Osteoblast (primary cell): ENCODE measurements at regions not wholly inside any gene's neighbourhood (a gene's known extent, or its start where the extent isn't known, plus 50 kb on each side); places are given as distances from the start of the nearest gene placed in this dataset.

Experiments
- DNase-seq: peaks from one replicate; pipeline ENCODE4 v3.0.0; 2011; ENCODE audit warnings: low spot score, mixed read lengths; ENCODE audit not compliant: insufficient read length; ENCODE audit errors: missing footprints
- H2AFZ ChIP-seq: 2 replicates; pipeline ENCODE4 v1.6.0; 2011; ENCODE audit warnings: mild to moderate bottlenecking, low read length
- H3K27ac ChIP-seq: 2 replicates; pipeline ENCODE4 v1.5.1; 2011; ENCODE audit warnings: mild to moderate bottlenecking, low read depth, low read length, moderate library complexity
- H3K27me3 ChIP-seq: 2 replicates; pipeline ENCODE4 v1.6.0; 2012; ENCODE audit warnings: mild to moderate bottlenecking, control low read depth, inconsistent platforms, low read length, moderate library complexity; ENCODE audit not compliant: insufficient read depth
- H3K36me3 ChIP-seq: 2 replicates; pipeline ENCODE4 v1.5.1; 2011; ENCODE audit warnings: mild to moderate bottlenecking, low read length, control low read depth, moderate library complexity; ENCODE audit not compliant: insufficient read depth
- H3K4me1 ChIP-seq: 2 replicates; pipeline ENCODE4 v1.5.1; 2011; ENCODE audit warnings: mild to moderate bottlenecking, low read length, control low read depth, moderate library complexity; ENCODE audit not compliant: insufficient read depth
- H3K4me2 ChIP-seq: 2 replicates; pipeline ENCODE4 v1.6.0; 2011; ENCODE audit warnings: mild to moderate bottlenecking, low read length; ENCODE audit not compliant: insufficient read depth
- H3K4me3 ChIP-seq: fragments of 200-600 bp; sonication (generic); 3 replicates; pipeline ENCODE4 v1.5.1; 2012; ENCODE audit warnings: mild to moderate bottlenecking, low read length, inconsistent platforms; ENCODE audit not compliant: insufficient read depth
- H3K79me2 ChIP-seq: 2 replicates; pipeline ENCODE4 v1.6.0; 2012; ENCODE audit warnings: mild to moderate bottlenecking, low read length, control low read depth, inconsistent platforms; ENCODE audit not compliant: insufficient read depth
- H3K9me3 ChIP-seq: 2 replicates; pipeline ENCODE4 v1.5.1; 2011; ENCODE audit warnings: low read depth, low read length, control low read depth
- H4K20me1 ChIP-seq: 2 replicates; pipeline ENCODE4 v1.6.0; 2012; ENCODE audit warnings: mild to moderate bottlenecking, low read length, control low read depth; ENCODE audit not compliant: insufficient read depth
- TF ChIP-seq, protein P1 (sequence below): IDR thresholded peaks from 2 replicates; pipeline ENCODE4 v1.5.1; 2011; ENCODE audit warnings: mild to moderate bottlenecking, low read depth, low read length, moderate library complexity; ENCODE audit errors: extremely low read depth

DNA sequence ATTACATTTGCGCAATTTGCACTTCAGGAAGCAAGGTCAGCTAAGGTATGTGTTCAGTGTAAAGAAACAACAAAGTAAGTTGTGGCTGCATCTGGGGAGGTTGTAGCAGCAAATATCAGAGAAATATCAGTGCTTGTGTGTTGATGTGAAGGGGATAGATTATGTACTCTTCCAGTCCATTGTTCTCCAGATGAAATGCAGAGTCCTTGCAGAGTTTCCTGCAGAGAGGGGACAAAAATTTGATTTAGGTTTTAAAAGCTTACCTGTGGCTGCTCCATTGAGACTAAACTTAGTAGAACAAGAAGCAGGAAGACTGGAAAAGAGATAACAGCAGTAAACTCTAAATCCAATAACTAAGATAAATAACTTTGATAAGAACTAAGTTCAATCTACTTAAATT, 952.2 kb downstream of the CDH18 start:
- Histone ChIP-seq H3K4me1 (no peaks in the 10 kb centered on the region), H3K27ac (no peak overlapping the region), H3K9me3 (no peaks in the 10 kb centered on the region), H3K4me3 (no peak overlapping the region), H3K27me3 (no peaks in the 10 kb centered on the region), H3K79me2 (no peaks in the 10 kb centered on the region), H2AFZ (no peak overlapping the region), H4K20me1 (no peaks in the 10 kb centered on the region), H3K4me2 (no peak overlapping the region), H3K36me3 (no peaks in the 10 kb centered on the region)
- TF ChIP-seq, protein P1, sequence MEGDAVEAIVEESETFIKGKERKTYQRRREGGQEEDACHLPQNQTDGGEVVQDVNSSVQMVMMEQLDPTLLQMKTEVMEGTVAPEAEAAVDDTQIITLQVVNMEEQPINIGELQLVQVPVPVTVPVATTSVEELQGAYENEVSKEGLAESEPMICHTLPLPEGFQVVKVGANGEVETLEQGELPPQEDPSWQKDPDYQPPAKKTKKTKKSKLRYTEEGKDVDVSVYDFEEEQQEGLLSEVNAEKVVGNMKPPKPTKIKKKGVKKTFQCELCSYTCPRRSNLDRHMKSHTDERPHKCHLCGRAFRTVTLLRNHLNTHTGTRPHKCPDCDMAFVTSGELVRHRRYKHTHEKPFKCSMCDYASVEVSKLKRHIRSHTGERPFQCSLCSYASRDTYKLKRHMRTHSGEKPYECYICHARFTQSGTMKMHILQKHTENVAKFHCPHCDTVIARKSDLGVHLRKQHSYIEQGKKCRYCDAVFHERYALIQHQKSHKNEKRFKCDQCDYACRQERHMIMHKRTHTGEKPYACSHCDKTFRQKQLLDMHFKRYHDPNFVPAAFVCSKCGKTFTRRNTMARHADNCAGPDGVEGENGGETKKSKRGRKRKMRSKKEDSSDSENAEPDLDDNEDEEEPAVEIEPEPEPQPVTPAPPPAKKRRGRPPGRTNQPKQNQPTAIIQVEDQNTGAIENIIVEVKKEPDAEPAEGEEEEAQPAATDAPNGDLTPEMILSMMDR: no peak
- DNase-seq: no peak

DNA sequence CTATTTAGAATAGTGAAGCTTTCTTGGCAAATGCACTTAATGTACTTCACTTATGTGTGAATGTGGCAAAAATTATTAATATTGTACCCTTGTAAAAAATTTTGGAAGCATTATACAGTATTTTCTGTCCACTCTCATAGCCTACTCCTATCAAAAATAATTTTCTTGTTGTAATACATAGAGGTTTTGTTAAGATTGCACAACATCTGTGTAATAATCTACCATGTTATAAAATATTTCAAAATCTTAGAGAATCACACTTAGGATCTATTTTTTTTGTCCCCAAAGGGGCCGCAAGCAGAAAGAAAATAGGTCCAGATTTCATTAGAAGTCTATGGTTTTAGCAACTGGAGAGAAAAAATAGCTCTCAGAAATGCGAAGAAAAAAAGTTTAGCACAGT, 945.9 kb downstream of the CDH18 start:
- Histone ChIP-seq H3K4me2 (no peak overlapping the region), H3K27ac (no peak overlapping the region), H3K9me3 (no peaks in the 10 kb centered on the region), H3K79me2 (no peaks in the 10 kb centered on the region), H3K36me3 (no peaks in the 10 kb centered on the region), H3K27me3 (no peaks in the 10 kb centered on the region), H3K4me1 (no peaks in the 10 kb centered on the region), H3K4me3 (no peak overlapping the region), H2AFZ (no peak overlapping the region), H4K20me1 (no peaks in the 10 kb centered on the region)
- TF ChIP-seq, protein P1: no peak
- DNase-seq: no peak

DNA sequence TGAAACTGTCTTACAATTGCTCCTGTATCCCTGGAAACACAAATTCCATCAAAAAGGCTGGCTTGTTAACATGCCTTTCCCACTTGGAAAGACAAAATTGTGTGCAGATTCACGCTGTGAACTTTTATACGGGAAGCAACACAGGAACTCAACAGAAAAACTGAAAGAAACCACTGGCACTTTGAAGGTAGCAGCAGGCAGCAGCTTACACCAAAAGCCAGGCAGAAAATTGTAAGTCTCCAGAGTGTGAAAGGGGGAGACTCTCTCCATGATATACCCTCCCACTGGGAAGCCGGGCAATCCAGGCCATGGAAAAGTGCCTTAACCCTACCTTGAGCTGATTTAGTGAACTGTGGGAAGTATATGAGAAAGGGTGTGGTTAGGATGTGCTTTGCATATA, 943.7 kb downstream of the CDH18 start:
- TF ChIP-seq, protein P1: no peak

DNA sequence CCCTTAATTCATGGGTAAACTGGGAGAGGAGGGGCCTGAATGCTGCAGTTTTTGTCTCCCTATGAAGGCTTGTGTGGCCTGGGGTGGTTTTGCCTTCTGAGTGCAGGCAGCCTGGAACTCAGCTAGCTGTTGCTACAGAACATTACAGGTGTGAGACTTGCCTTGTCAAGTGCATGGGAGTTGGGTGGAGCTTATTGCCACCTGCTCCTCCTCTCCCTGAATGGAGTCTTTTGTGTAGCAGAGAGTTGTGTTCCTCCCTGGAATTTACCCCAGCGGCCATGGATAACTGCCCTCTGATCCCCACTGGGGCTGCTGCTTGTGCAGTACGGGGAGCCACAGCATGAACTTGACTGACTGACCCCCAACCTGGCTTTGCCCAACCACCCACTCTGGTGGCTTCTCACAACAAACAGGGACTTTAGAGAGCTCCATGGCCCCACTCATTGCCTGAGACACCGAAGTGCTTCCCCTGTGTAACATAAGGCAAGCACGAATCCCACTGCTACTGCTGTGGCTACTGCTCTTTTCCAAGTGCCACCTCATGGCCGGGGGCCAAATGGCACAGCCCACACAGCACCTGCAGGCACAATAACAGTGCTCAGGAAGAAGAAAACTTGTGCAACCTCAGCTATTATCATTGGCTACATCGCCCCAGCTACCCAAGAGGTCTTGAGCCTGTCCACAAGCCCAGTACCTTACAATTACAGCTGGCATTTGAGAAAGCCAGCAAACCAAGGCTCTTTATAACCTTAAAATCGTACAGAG, 942.9 kb downstream of the CDH18 start:
- no peaks in the 10 kb centered on the region for H3K9me3 ChIP-seq
- H3K79me2 ChIP-seq: no peaks in the 10 kb centered on the region
- no peaks in the 10 kb centered on the region for H4K20me1 ChIP-seq
- no peak overlapping the region for H2AFZ ChIP-seq
- H3K4me1 ChIP-seq: no peaks in the 10 kb centered on the region
- DNase-seq: no peak
- no peak overlapping the region for H3K4me2 ChIP-seq
- H3K27ac ChIP-seq: no peak overlapping the region
- H3K27me3 ChIP-seq: no peaks in the 10 kb centered on the region
- H3K4me3 ChIP-seq: no peak overlapping the region
- no peaks in the 10 kb centered on the region for H3K36me3 ChIP-seq
- TF ChIP-seq, protein P1: no peak

More for the DNA sequence above, 943.7 kb downstream of the CDH18 start:
- Histone ChIP-seq H3K9me3 (no peaks in the 10 kb centered on the region), H3K4me1 (no peaks in the 10 kb centered on the region), H3K4me3 (no peak overlapping the region), H3K79me2 (no peaks in the 10 kb centered on the region), H4K20me1 (no peaks in the 10 kb centered on the region), H3K27me3 (no peaks in the 10 kb centered on the region), H2AFZ (no peak overlapping the region), H3K36me3 (no peaks in the 10 kb centered on the region), H3K27ac (no peak overlapping the region), H3K4me2 (no peak overlapping the region)
- no peak for DNase-seq
